ENCODE measurements at regions not wholly inside any gene's neighbourhood (a gene's known extent, or its start where the extent isn't known, plus 50 kb on each side); places are given as distances from the start of the nearest gene placed in this dataset.

DNA sequence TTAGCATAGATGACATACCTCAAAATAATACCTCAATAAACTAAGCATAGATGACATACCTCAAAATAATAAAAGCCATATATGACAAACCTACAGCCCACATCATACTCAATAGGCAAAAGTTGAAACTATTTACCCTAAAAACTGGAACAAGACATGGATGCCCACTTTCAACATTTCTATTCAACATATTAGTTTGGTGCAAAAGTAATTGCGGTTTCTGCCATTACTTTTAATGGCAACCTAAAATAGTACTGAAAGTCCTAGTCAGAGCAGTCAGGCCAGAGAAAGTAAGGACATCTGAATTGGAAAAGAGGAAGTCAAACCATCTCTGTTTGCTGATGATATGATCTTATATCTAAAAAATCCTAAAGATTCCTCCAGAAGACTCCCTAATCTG is 250.4 kb downstream of the RAB28 start:
- TF ChIP-seq SMC3 (conservative IDR thresholded peaks at IDR 0.05; ENCODE audit: poor library complexity) (no peak), RAD21 (conservative IDR thresholded peaks at IDR 0.05) (no peak), MXI1 (conservative IDR thresholded peaks at IDR 0.05; ENCODE audit: poor library complexity, severe bottlenecking) (no peak), TAF1 (IDR thresholded peaks at IDR 0.05; ENCODE audit: low read depth) (no peak), REST (IDR thresholded peaks at IDR 0.05; ENCODE audit: borderline replicate concordance) (no peak), CTCF (IDR thresholded peaks at IDR 0.05; ENCODE audit: poor library complexity, severe bottlenecking) (no peak), POLR2AphosphoS5 (IDR thresholded peaks at IDR 0.05) (no peak), EP300 (conservative IDR thresholded peaks at IDR 0.05; ENCODE audit: poor library complexity, severe bottlenecking) (no peak), EZH2 (IDR thresholded peaks at IDR 0.05; ENCODE audit: borderline replicate concordance, insufficient read depth, low read length, poor library complexity, severe bottlenecking) (no peak)
- H3K27me3 ChIP-seq (ENCODE audit: insufficient read depth, low read depth, low read length) = no peaks in the 10 kb centered on the region
- H3K9me3 ChIP-seq (ENCODE audit: low read length) = no peaks in the 10 kb centered on the region
- no peaks in the 10 kb centered on the region for H3K9me2 ChIP-seq (ENCODE audit: insufficient read depth, low read length)
- H4K20me1 ChIP-seq (ENCODE audit: insufficient read depth) = no peaks in the 10 kb centered on the region
- no peaks in the 10 kb centered on the region for H3K79me2 ChIP-seq (replicated peaks; ENCODE audit: insufficient read depth, low read length)
- H3K36me3 ChIP-seq (ENCODE audit: insufficient read depth, low read length) = no peaks in the 10 kb centered on the region
- H3K9ac ChIP-seq (ENCODE audit: low read length) = no peak overlapping the region
- no peak overlapping the region for H3K4me3 ChIP-seq (ENCODE audit: low read length)
- H3F3A ChIP-seq (ENCODE audit: insufficient read depth, low read length, poor library complexity, severe bottlenecking) = no peaks in the 10 kb centered on the region
- no peak overlapping the region for H2AFZ ChIP-seq (ENCODE audit: low read depth, low read length)
- H3K27ac ChIP-seq (ENCODE audit: low read length) = no peak overlapping the region
- no peak overlapping the region for H3K4me2 ChIP-seq (ENCODE audit: low read length)

DNA sequence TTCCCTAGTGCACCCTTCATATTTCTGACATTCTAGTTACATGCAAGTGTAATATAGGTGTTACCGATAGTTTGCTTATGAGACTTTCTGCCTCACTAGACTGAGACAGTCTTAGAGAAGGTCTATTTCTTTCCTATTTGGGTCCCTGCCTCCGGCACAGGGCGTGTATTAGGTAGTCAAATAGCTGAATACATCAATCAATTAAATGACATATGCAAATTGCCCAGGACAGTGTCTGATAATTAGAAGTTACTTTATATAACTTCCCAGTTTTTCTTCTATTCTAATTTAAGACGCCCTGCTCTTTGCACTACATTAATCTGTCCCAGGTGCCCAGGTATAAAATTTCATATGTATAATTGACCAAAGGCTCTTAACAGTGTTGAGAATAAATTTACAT is 264.2 kb downstream of the RAB28 start:
- Histone ChIP-seq H3K79me2 (replicated peaks; ENCODE audit: insufficient read depth, low read length) (no peaks in the 10 kb centered on the region), H3K4me3 (ENCODE audit: low read length) (no peak overlapping the region), H3K9me3 (ENCODE audit: low read length) (no peaks in the 10 kb centered on the region), H3K4me2 (ENCODE audit: low read length) (no peak overlapping the region), H3K27me3 (ENCODE audit: insufficient read depth, low read depth, low read length) (no peaks in the 10 kb centered on the region), H3F3A (ENCODE audit: insufficient read depth, low read length, poor library complexity, severe bottlenecking) (no peaks in the 10 kb centered on the region), H3K27ac (ENCODE audit: low read length) (no peak overlapping the region), H3K9ac (ENCODE audit: low read length) (no peak overlapping the region), H3K36me3 (ENCODE audit: insufficient read depth, low read length) (no peaks in the 10 kb centered on the region), H4K20me1 (ENCODE audit: insufficient read depth) (no peaks in the 10 kb centered on the region), H2AFZ (ENCODE audit: low read depth, low read length) (no peak overlapping the region), H3K9me2 (ENCODE audit: insufficient read depth, low read length) (no peaks in the 10 kb centered on the region)
- TF ChIP-seq POLR2AphosphoS5 (IDR thresholded peaks at IDR 0.05) (no peak), REST (IDR thresholded peaks at IDR 0.05; ENCODE audit: borderline replicate concordance) (no peak)
